ENCODE measurements at regions not wholly inside any gene's neighbourhood (a gene's known extent, or its start where the extent isn't known, plus 50 kb on each side); places are given as distances from the start of the nearest gene placed in this dataset.

DNA sequence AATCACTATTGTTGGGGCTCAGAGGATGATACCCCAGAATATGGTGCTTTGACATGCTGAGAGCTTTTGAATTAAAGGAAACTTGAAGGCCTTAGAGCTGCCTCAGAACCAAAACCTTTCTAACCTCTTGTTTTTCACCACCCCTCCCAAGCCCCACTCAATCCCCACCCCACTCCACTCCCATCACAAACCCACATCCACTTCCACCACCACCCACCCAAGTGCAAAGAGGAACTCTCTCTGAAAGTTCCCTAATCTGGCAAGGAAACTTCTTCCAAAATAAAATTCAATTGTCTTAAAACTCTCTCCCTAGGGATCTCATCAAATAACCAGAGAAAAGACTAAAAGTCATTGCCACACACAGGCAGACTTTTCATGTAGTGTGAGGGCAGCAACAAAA lies 301.2 kb upstream of the ARHGEF26 start:
- TF ChIP-seq, protein P1, sequence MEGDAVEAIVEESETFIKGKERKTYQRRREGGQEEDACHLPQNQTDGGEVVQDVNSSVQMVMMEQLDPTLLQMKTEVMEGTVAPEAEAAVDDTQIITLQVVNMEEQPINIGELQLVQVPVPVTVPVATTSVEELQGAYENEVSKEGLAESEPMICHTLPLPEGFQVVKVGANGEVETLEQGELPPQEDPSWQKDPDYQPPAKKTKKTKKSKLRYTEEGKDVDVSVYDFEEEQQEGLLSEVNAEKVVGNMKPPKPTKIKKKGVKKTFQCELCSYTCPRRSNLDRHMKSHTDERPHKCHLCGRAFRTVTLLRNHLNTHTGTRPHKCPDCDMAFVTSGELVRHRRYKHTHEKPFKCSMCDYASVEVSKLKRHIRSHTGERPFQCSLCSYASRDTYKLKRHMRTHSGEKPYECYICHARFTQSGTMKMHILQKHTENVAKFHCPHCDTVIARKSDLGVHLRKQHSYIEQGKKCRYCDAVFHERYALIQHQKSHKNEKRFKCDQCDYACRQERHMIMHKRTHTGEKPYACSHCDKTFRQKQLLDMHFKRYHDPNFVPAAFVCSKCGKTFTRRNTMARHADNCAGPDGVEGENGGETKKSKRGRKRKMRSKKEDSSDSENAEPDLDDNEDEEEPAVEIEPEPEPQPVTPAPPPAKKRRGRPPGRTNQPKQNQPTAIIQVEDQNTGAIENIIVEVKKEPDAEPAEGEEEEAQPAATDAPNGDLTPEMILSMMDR (IDR thresholded peaks at IDR 0.05) = no peak
- TF ChIP-seq POLR2AphosphoS5 (IDR thresholded peaks at IDR 0.05) = no peak

Data from suprapubic skin (tissue), 3 donors.